B cell (primary cell): ENCODE measurements at regions not wholly inside any gene's neighbourhood (a gene's known extent, or its start where the extent isn't known, plus 50 kb on each side); places are given as distances from the start of the nearest gene placed in this dataset.

Experiments
- CTCF ChIP-seq: fragments of 200-600 bp; IDR thresholded peaks from one replicate; pipeline ENCODE4 v1.8.0; 2022; ENCODE audit warnings: antibody characterized with exemption, mild to moderate bottlenecking
- EZH2 ChIP-seq: IDR thresholded peaks from 2 replicates; pipeline ENCODE4 v1.6.1; 2012; ENCODE audit warnings: borderline replicate concordance, low read depth, mild to moderate bottlenecking, moderate library complexity, low read length; ENCODE audit not compliant: insufficient read depth, poor library complexity, severe bottlenecking

DNA sequence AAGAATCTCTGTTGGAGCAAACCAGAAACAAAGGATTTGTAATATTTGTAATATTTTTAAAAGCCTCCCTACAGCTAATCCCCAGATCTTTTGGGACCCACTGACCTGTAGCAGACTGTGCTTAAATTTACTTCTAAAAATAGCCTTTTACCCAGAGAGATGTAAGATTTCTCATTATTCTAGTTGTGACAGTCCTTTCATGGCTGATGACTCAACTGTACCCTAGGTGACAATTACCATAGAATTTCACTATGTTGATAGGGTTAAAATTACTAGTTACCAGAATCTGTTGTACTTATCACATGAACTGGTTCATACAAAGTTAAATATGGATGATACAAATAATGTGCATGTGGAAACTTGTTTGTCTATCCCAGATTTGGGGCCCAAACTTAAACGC lies 543.9 kb upstream of the SEMA6A start:
- no peak for TF ChIP-seq CTCF
- TF ChIP-seq EZH2, result no peak
